A549 (cell line): ENCODE measurements at regions not wholly inside any gene's neighbourhood (a gene's known extent, or its start where the extent isn't known, plus 50 kb on each side); places are given as distances from the start of the nearest gene placed in this dataset.

Source experiments
- EHMT2 ChIP-seq: fragments of 200-600 bp; sonication (generic); IDR thresholded peaks from 2 replicates; pipeline ENCODE4 v1.6.1; 2016; ENCODE audit warnings: antibody characterized with exemption, low read depth, mild to moderate bottlenecking, moderate library complexity
- RARB ChIP-seq: fragments of 250-450 bp; sonication (Bioruptor Pico); IDR thresholded peaks from 2 replicates; pipeline ENCODE4 v1.8.0; 2021; ENCODE audit warnings: mild to moderate bottlenecking, moderate library complexity
- SMC3 ChIP-seq: fragments of >200 bp; sonication (Bioruptor Twin); formaldehyde crosslinking; IDR thresholded peaks from 3 replicates; pipeline ENCODE4 v1.6.1; 2018; ENCODE audit warnings: inconsistent platforms
- ZNF302 ChIP-seq: fragments of 250-450 bp; sonication (Bioruptor Pico); IDR thresholded peaks from 2 replicates; pipeline ENCODE4 v1.9.0; 2021; ENCODE audit warnings: inconsistent platforms, mild to moderate bottlenecking, moderate library complexity
- TF ChIP-seq, protein P1 (sequence below): fragments of 200-600 bp; sonication (generic); IDR thresholded peaks from 2 replicates; pipeline ENCODE4 v1.6.1; 2016; ENCODE audit warnings: antibody characterized with exemption, mild to moderate bottlenecking, moderate library complexity
- TF ChIP-seq, protein P2 (sequence below): fragments of >200 bp; sonication (Bioruptor Twin); formaldehyde crosslinking; IDR thresholded peaks from 3 replicates; pipeline ENCODE4 v1.5.1; 2016

DNA sequence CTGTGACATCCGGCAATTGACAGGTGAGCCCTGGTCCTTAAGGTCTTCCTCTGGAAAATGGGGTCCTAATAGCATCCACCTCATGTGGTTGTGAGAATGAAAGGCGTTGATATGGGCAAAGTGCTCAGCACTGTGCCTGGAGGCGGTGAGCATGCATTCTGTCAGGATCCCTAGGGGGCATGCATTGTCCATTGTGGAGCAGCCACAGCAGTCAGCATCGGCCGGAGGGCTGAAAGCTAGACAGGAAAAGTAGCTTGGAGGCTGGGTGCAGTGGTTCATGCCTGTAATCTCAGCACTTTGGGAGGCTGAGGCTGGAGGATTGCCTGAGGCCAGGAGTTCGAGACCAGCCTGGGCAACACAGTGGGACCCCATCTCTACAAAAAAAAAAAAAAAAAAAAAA lies 122.2 kb downstream of the LHX2 start:
- TF ChIP-seq, protein P1, sequence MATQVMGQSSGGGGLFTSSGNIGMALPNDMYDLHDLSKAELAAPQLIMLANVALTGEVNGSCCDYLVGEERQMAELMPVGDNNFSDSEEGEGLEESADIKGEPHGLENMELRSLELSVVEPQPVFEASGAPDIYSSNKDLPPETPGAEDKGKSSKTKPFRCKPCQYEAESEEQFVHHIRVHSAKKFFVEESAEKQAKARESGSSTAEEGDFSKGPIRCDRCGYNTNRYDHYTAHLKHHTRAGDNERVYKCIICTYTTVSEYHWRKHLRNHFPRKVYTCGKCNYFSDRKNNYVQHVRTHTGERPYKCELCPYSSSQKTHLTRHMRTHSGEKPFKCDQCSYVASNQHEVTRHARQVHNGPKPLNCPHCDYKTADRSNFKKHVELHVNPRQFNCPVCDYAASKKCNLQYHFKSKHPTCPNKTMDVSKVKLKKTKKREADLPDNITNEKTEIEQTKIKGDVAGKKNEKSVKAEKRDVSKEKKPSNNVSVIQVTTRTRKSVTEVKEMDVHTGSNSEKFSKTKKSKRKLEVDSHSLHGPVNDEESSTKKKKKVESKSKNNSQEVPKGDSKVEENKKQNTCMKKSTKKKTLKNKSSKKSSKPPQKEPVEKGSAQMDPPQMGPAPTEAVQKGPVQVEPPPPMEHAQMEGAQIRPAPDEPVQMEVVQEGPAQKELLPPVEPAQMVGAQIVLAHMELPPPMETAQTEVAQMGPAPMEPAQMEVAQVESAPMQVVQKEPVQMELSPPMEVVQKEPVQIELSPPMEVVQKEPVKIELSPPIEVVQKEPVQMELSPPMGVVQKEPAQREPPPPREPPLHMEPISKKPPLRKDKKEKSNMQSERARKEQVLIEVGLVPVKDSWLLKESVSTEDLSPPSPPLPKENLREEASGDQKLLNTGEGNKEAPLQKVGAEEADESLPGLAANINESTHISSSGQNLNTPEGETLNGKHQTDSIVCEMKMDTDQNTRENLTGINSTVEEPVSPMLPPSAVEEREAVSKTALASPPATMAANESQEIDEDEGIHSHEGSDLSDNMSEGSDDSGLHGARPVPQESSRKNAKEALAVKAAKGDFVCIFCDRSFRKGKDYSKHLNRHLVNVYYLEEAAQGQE, result no peak
- TF ChIP-seq, protein P2, sequence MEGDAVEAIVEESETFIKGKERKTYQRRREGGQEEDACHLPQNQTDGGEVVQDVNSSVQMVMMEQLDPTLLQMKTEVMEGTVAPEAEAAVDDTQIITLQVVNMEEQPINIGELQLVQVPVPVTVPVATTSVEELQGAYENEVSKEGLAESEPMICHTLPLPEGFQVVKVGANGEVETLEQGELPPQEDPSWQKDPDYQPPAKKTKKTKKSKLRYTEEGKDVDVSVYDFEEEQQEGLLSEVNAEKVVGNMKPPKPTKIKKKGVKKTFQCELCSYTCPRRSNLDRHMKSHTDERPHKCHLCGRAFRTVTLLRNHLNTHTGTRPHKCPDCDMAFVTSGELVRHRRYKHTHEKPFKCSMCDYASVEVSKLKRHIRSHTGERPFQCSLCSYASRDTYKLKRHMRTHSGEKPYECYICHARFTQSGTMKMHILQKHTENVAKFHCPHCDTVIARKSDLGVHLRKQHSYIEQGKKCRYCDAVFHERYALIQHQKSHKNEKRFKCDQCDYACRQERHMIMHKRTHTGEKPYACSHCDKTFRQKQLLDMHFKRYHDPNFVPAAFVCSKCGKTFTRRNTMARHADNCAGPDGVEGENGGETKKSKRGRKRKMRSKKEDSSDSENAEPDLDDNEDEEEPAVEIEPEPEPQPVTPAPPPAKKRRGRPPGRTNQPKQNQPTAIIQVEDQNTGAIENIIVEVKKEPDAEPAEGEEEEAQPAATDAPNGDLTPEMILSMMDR, result no peak
- TF ChIP-seq SMC3, result no peak
- TF ChIP-seq ZNF302 (CRISPR knock-in tag), result no peak
- TF ChIP-seq EHMT2, result no peak
- TF ChIP-seq RARB (CRISPR knock-in tag), result no peak
